ENCODE measurements at regions not wholly inside any gene's neighbourhood (a gene's known extent, or its start where the extent isn't known, plus 50 kb on each side); places are given as distances from the start of the nearest gene placed in this dataset.

DNA sequence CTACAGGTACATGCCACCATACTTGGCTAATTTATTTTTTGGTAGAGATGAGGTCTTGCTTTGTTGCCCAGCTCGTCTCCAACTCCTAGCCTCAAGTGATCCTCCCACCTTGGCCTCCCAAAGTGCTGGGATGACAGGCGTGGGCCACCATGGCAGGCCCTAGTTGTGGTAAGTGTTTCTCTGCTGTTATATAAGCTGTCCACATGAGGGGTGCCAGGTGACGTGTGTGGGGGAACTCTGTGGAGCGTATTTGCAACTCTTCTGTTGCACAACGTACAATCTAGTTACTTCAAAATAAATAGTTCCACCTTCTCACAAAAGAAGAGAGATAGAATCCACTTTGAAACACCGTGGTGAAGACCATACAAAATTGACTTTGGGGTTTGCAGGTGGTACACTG lies 125.1 kb downstream of the NCOR2 start:
- Mint-ChIP-seq H3K27me3 (ENCODE audit: low read depth) (no peaks in the 10 kb centered on the region; the same call in 1 of the 2 replicates), H3K27ac (peak overlapping the region in 1 of 3 experiments; percentile 56; a peak in 1 of 7 replicates), H3K4me3 (no peak overlapping the region), H3K4me1 (peaks cover 16 to 20% of the 10 kb centered on the region in 2 experiments), H3K36me3 (ENCODE audit: insufficient read depth in 1 of 3, low read depth in 3 of 3) (peaks cover 9 to 46% (median 34%) of the 10 kb centered on the region in 3 experiments; a peak in 6 of 7 replicates), H3K9me3 (no peaks in the 10 kb centered on the region)
- H4K5ac ChIP-seq (ENCODE audit: insufficient read length, low read depth, low read length): no peak overlapping the region
- H2AFZ ChIP-seq (ENCODE audit: low read length): no peak overlapping the region
- H4K20me1 ChIP-seq (ENCODE audit: control insufficient read depth, insufficient read depth, insufficient read length): no peaks in the 10 kb centered on the region
- H4K8ac ChIP-seq (replicated peaks; ENCODE audit: insufficient read length, low read depth, low read length): no peak overlapping the region
- no peaks in the 10 kb centered on the region for H3K23me2 ChIP-seq (ENCODE audit: insufficient read length, low read depth, low read length, poor library complexity, severe bottlenecking)
- no peak overlapping the region for H2BK5ac ChIP-seq (ENCODE audit: insufficient read length, low read length)
- TF ChIP-seq, protein P1, sequence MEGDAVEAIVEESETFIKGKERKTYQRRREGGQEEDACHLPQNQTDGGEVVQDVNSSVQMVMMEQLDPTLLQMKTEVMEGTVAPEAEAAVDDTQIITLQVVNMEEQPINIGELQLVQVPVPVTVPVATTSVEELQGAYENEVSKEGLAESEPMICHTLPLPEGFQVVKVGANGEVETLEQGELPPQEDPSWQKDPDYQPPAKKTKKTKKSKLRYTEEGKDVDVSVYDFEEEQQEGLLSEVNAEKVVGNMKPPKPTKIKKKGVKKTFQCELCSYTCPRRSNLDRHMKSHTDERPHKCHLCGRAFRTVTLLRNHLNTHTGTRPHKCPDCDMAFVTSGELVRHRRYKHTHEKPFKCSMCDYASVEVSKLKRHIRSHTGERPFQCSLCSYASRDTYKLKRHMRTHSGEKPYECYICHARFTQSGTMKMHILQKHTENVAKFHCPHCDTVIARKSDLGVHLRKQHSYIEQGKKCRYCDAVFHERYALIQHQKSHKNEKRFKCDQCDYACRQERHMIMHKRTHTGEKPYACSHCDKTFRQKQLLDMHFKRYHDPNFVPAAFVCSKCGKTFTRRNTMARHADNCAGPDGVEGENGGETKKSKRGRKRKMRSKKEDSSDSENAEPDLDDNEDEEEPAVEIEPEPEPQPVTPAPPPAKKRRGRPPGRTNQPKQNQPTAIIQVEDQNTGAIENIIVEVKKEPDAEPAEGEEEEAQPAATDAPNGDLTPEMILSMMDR (conservative IDR thresholded peaks at IDR 0.05): no peak
- H3T11ph ChIP-seq (ENCODE audit: low read length): no peak overlapping the region
- H3K56ac ChIP-seq (ENCODE audit: insufficient read length, low read depth, low read length): no peak overlapping the region
- H3K4ac ChIP-seq (ENCODE audit: low read depth, low read length): no peak overlapping the region
- H2BK12ac ChIP-seq (ENCODE audit: insufficient read length, low read depth, low read length): no peak overlapping the region
- no peak for DNase-seq
- no peaks in the 10 kb centered on the region for H3K4me1 ChIP-seq (ENCODE audit: insufficient read depth, low read length)
- WGBS (ENCODE audit: extremely low coverage, insufficient read length, low lambda C conversion rate): no CpG with 5 or more reads among the region's 6 CpGs
- no peak overlapping the region for H2AK5ac ChIP-seq (ENCODE audit: insufficient read length, low read length)
- H2BK20ac ChIP-seq (ENCODE audit: low read depth, low read length, poor library complexity, severe bottlenecking): no peak overlapping the region
- no peak overlapping the region for H3K4me2 ChIP-seq (ENCODE audit: insufficient read depth, insufficient read length, low read length)
- no peak overlapping the region for H2BK120ac ChIP-seq (ENCODE audit: low read depth, low read length, poor library complexity, severe bottlenecking)
- H3K27ac ChIP-seq (ENCODE audit: insufficient read length, low read depth, low read length): no peak overlapping the region
- no peak overlapping the region for H2BK15ac ChIP-seq (ENCODE audit: low read depth, low read length)
- no peaks in the 10 kb centered on the region for H3K9me3 ChIP-seq (ENCODE audit: control insufficient read depth, low read depth, low read length)
- no peak overlapping the region for H3K18ac ChIP-seq (ENCODE audit: insufficient read length, low read depth, low read length)
- H3K14ac ChIP-seq (ENCODE audit: insufficient read depth, low read length): no peak overlapping the region
- peaks cover 4% of the 10 kb centered on the region for H3K79me1 ChIP-seq (ENCODE audit: insufficient read depth, low read depth, low read length, poor library complexity, severe bottlenecking)
- no peaks in the 10 kb centered on the region for H3K27me3 ChIP-seq (ENCODE audit: insufficient read depth, low read length)
- H3K79me2 ChIP-seq (ENCODE audit: insufficient read depth, low read length): no peaks in the 10 kb centered on the region
- H3K23ac ChIP-seq (ENCODE audit: insufficient read length, low read depth, low read length): no peak overlapping the region
- no peak overlapping the region for H3K9ac ChIP-seq (ENCODE audit: extremely low read depth, insufficient read length, low read length)
- no peak overlapping the region for H4K91ac ChIP-seq (ENCODE audit: insufficient read length, low read depth, low read length)

Measured in H9 (cell line).